WI38 (cell line): ENCODE measurements at regions not wholly inside any gene's neighbourhood (a gene's known extent, or its start where the extent isn't known, plus 50 kb on each side); places are given as distances from the start of the nearest gene placed in this dataset.

Experiments
- H3K4me3 ChIP-seq: 2 replicates; pipeline ENCODE4 v1.5.1; 2011; ENCODE audit warnings: low read depth, mild to moderate bottlenecking, control low read depth, low read length
- TF ChIP-seq, protein P1 (sequence below): IDR thresholded peaks from 2 replicates; pipeline ENCODE4 v1.5.1; 2012; ENCODE audit warnings: low read depth, mild to moderate bottlenecking, control low read depth, low read length

DNA sequence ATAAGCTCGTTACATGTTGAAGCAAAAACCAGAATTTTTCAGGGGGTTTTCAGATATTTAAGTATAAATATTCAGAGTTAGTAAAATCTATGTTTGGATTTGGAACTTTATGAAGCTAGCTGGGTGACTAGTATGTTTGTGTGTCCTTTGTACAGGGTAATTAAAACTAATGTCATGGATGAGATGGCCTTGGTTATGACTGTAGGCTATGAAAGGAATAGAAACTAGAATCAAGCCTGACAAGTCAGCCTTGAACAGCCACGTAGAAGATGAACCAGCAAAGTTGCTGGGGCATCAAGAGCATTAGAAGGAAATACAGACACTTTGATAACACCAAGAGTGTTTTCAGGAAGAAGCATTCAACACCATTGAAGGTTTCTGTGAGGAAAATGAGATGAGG is 825.1 kb upstream of the CNTNAP5 start:
- H3K4me3 ChIP-seq: no peak overlapping the region
- TF ChIP-seq, protein P1, sequence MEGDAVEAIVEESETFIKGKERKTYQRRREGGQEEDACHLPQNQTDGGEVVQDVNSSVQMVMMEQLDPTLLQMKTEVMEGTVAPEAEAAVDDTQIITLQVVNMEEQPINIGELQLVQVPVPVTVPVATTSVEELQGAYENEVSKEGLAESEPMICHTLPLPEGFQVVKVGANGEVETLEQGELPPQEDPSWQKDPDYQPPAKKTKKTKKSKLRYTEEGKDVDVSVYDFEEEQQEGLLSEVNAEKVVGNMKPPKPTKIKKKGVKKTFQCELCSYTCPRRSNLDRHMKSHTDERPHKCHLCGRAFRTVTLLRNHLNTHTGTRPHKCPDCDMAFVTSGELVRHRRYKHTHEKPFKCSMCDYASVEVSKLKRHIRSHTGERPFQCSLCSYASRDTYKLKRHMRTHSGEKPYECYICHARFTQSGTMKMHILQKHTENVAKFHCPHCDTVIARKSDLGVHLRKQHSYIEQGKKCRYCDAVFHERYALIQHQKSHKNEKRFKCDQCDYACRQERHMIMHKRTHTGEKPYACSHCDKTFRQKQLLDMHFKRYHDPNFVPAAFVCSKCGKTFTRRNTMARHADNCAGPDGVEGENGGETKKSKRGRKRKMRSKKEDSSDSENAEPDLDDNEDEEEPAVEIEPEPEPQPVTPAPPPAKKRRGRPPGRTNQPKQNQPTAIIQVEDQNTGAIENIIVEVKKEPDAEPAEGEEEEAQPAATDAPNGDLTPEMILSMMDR: no peak

DNA sequence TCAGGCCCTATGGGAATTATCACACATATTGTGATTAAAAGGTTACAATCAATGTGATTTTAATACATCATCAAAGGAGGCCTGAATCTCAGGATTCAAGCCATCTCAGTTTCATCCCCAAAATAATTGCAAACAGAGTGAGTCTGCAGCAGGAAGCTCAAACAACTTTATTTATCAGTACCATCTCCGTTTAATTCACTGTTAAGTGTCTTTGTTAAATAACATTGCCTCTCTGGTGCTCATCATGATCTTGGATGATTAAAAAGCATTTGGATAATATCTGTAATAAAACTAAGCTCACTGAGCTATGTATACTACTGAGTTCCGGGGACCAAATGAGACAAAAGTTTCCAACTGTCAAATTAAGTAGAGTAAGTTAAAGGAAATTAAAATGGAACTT is 817.8 kb upstream of the CNTNAP5 start:
- TF ChIP-seq, protein P1: no peak
- no peak overlapping the region for H3K4me3 ChIP-seq

DNA sequence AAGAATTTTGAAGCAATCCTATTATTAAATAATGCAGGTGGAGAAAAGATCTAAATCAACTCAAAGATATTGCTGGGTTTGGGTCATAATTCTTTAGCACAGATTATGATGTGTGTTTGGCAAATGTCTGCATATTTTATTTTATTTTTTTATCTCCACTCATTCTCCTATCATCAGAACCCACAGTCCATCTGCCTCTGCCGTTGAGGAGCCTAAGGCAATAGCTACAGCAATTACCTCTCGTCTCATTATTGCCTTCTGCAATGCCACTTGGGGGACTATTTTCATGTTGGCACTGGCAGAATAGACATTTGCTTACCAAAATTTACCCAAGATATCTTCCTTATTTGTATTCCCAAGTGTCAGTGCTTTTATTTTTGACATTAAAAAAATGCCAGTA is 815.9 kb upstream of the CNTNAP5 start:
- TF ChIP-seq, protein P1: no peak
- H3K4me3 ChIP-seq: no peak overlapping the region

DNA sequence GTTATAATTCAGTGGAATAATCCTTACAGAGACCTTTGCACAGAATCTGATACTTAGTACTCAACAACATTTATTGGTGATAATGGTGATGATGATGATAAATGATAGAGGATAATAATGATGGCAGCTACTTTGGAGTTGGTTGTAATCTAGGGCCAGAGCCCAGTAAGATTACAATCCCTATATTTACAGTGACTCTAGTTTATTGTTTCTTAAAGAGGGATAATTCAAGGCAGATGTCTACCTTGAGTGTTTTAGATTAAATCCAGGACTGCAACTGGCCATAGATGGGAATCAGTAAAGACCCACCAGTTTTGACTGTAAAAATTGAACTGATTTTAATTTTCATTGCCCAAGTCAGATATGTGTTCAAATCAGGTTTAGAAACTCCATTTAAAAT is 813.9 kb upstream of the CNTNAP5 start:
- TF ChIP-seq, protein P1: no peak
- H3K4me3 ChIP-seq: no peak overlapping the region

DNA sequence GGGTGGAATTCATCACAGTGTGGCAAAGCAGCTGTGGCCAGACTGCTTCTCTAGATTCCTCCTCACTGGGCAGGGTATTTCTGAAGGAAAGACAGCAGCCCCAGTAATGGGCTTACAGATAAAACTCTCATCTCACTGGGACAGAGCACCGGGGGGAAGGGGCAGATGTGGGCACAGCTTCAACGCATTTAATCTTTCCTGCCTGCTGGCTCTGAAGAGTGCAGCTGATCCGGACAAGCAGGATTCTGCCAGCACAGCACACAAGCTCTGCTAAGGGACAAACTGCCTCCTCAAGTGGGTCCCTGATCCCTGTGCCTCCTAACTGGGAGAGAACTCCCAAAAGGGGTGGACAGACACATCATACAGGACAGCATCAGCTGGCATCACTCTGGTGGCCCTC is 779.9 kb upstream of the CNTNAP5 start:
- no peak overlapping the region for H3K4me3 ChIP-seq

DNA sequence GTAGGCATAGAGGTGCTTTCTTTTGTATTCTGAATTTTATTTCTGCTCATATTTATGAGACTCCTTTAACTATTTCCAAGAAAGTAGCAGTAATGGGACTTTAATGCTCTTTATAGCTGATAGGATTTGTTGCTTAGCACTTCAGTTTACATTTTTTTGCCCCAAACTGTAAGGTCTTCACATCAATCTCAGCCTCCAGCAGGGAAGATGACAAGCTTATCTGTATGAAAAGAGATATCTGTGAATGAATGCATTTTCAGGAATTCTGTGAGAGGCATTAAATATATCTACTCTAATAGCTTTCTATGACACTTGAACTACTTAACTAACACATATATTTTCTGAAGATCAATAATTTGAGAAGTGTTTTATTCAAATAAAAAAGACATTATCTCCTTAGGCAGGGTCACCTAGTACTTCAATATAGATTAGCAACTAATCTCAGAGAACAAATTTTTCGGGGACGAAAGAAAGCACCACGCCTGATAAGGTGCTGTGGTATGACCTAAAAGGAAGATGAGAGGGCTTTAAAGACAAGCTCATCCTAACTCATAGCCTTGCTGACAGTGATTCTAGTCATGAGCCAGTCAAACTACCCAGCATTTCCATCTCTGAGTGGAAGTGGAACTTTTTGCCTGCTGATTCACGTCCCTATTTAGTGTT is 766.1 kb upstream of the CNTNAP5 start:
- no peak overlapping the region for H3K4me3 ChIP-seq
- TF ChIP-seq, protein P1: no peak

More for the DNA sequence above, 779.9 kb upstream of the CNTNAP5 start:
- TF ChIP-seq, protein P1: no peak

DNA sequence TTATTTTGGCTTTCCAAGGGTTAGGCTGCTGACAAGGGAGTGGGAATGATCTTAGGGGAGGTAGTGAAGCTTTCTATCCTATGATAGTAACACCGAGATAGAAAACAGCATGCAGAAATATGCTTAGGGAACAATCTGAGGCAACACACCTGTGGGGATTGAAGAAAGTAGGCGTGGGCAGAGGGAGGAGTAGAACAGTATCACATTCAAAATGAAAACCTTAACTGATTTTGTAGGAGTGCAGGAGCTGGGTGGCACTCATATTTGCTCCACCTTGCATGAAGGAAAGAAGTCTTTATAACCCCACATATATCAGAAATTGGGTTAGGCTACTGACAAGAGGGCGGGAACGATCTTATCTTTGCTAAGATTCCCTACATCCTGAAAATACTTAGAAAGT is 762.2 kb upstream of the CNTNAP5 start:
- no peak overlapping the region for H3K4me3 ChIP-seq
- TF ChIP-seq, protein P1: no peak
